Left lung (tissue), 4 donors: ENCODE measurements at regions not wholly inside any gene's neighbourhood (a gene's known extent, or its start where the extent isn't known, plus 50 kb on each side); places are given as distances from the start of the nearest gene placed in this dataset.
A peak's percentile ranks its signal among the peaks of the same experiment; 100 is the strongest.
"Not testable (repeated sequence)": the region's sequence is repeated elsewhere in the genome, so short reads cannot be mapped to it uniquely, and the experiment has no call there.

Experiments
- ATAC-seq: fragments of 200-7000 bp; cut with Tn5 transposase; one replicate; pipeline ENCODE4 v1.9.1; 2020; ENCODE audit warnings: moderate library complexity
- DNase-seq, 4 donors: peaks; one replicate each; pipeline ENCODE4 v3.0.0-alpha.2; 2013 to 2020
- H3K27ac ChIP-seq, 2 donors: fragments of 200-600 bp; sonication (generic) in 1 of 2; one replicate each; pipeline versions ENCODE4 v1.5.0 to v1.8.0; 2020 to 2021
- H3K27me3 ChIP-seq, 2 donors: fragments of 200-600 bp; sonication (generic) in 1 of 2; one replicate each; pipeline versions ENCODE4 v1.5.0 to v1.8.0; 2020 to 2021
- H3K36me3 ChIP-seq, 2 donors: fragments of 200-600 bp; sonication (generic) in 1 of 2; one replicate each; pipeline versions ENCODE4 v1.5.0 to v1.8.0; 2020 to 2021
- H3K4me1 ChIP-seq, 2 donors: fragments of 200-600 bp; one replicate each; pipeline ENCODE4 v1.8.0; 2021
- H3K4me3 ChIP-seq, 2 donors: fragments of 200-600 bp; sonication (generic) in 1 of 2; one replicate each; pipeline versions ENCODE4 v1.5.0 to v1.8.0; 2020 to 2021; ENCODE audit warnings: mild to moderate bottlenecking in 1 of 2
- H3K9me3 ChIP-seq, 2 donors: fragments of 200-600 bp; sonication (generic) in 1 of 2; one replicate each; pipeline versions ENCODE4 v1.5.0 to v1.8.0; 2020 to 2021
- intact Hi-C, 2 donors: fragments of 100-400 bp; cut with DNase I; formaldehyde crosslinking; loops; one replicate each; pipeline versions ENCODE4 v1.11.2 to v1.14.2; 2022
- TF ChIP-seq, protein P1 (sequence below), 2 donors: fragments of 200-600 bp; sonication (generic) in 1 of 2; IDR thresholded peaks; one replicate each; pipeline versions ENCODE4 v1.5.0 to v1.8.0; 2021; ENCODE audit warnings: antibody characterized with exemption in 2 of 2
- donor health status: DM: no; HTN: yes; CAD: no.
- donor health status: DM: no; HTN: no; CAD: no.

DNA sequence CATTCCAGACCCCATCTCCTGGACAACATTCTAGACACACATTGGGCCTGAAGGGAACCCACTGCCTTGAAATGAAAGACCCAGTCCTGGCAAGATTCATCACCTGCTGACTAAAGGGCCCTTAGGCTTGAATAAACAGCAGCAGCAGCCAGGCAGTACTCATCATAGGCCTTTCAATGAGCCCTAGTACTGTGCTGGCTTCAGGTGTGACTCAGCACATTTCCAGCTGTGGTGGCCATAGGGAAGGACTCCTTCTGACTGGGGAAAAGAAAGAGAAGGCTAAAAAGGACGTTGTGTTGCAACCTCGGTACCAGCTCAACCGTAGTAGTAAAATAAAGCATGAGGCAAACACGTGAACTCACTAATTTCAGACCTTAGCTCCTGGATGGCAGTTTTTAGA, 344.0 kb downstream of the ACTRT1 start:
- peak in 1 of 4 donors; percentile 38 for DNase-seq
- TF ChIP-seq, protein P1, sequence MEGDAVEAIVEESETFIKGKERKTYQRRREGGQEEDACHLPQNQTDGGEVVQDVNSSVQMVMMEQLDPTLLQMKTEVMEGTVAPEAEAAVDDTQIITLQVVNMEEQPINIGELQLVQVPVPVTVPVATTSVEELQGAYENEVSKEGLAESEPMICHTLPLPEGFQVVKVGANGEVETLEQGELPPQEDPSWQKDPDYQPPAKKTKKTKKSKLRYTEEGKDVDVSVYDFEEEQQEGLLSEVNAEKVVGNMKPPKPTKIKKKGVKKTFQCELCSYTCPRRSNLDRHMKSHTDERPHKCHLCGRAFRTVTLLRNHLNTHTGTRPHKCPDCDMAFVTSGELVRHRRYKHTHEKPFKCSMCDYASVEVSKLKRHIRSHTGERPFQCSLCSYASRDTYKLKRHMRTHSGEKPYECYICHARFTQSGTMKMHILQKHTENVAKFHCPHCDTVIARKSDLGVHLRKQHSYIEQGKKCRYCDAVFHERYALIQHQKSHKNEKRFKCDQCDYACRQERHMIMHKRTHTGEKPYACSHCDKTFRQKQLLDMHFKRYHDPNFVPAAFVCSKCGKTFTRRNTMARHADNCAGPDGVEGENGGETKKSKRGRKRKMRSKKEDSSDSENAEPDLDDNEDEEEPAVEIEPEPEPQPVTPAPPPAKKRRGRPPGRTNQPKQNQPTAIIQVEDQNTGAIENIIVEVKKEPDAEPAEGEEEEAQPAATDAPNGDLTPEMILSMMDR (IDR thresholded peaks at IDR 0.05), result no peak

DNA sequence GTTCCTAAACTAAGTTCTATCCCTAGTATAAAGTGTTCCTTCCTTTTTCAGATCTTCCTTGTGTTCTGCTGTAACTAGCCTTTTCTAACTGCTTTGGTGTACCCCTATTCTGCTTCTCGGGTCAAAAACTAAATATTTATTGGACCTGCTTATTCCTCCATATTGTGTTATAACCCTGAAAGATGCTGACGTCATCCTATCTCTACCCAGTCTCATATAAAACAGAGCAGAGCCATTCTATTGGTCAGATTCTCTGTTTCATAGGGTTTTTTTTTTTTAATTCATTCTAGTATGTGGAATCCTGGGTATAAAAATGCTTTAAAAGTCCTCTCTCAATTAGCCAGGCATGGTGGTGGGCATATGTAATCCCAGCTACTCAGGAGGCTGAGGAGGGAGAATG, 349.7 kb downstream of the ACTRT1 start:
- H3K36me3 ChIP-seq, result no peaks in the 10 kb centered on the region
- no peaks in the 10 kb centered on the region for H3K4me1 ChIP-seq
- no peak overlapping the region for H3K4me3 ChIP-seq
- H3K27ac ChIP-seq, result no peak overlapping the region
- ATAC-seq, result no peak
- no peaks in the 10 kb centered on the region for H3K27me3 ChIP-seq
- TF ChIP-seq, protein P1 (IDR thresholded peaks at IDR 0.05), result no peak
- no peak for DNase-seq
- intact Hi-C loops, result no loop called here
- H3K9me3 ChIP-seq, result no peaks in the 10 kb centered on the region

More for the DNA sequence above, 344.0 kb downstream of the ACTRT1 start:
- no peak overlapping the region for H3K4me3 ChIP-seq
- peak; percentile 88 for ATAC-seq
- intact Hi-C loops, result no loop called here
- no peak overlapping the region for H3K27ac ChIP-seq
- H3K36me3 ChIP-seq, result no peaks in the 10 kb centered on the region
- H3K4me1 ChIP-seq, result no peaks in the 10 kb centered on the region
- H3K9me3 ChIP-seq, result no peaks in the 10 kb centered on the region
- no peaks in the 10 kb centered on the region for H3K27me3 ChIP-seq

DNA sequence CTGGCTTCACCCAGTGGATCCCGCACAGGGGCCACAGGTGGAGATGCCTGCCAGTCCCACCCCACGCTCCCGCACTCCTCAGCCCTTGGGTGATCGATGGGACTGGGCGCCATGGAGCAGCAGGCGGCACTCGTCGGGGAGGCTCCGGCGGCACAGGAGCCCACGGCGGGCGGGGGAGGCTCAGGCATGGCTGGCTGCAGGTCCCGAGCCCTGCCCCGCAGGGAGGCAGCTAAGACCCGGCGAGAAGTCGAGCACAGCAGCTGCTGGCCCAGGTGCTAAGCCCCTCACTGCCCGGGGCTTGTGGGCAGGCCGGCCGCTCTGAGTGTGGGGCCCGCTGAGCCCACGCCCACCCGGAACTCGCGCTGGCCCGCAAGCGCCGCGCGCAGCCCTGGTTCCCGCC, 389.3 kb downstream of the ACTRT1 start:
- H3K27me3 ChIP-seq, H3K4me3 ChIP-seq, H3K27ac ChIP-seq, ATAC-seq, intact Hi-C loops, H3K4me1 ChIP-seq, H3K9me3 ChIP-seq, H3K36me3 ChIP-seq: not testable (repeated sequence)
- DNase-seq, result peak in 1 of 4 donors; percentile 39

DNA sequence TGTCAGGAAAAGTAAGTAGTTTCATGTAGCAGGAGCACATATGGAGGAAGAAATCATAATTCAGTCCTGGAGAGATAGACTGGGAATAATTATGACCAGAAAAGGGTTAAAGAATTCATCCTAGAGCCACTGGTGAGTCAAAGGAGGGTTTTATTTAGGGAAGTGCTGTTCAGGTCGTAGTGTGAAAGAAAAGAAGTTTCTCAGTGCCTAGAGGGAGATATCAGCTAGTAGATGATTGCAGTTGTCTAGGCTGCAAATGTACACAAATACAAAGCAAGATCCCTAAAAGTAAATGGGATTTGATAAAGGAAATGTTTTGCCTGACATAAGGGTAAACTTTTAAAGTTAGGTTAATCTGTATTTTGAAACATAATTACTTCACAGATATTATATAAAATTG, 403.2 kb downstream of the ACTRT1 start:
- ATAC-seq, result no peak
- TF ChIP-seq, protein P1 (IDR thresholded peaks at IDR 0.05), result no peak

DNA sequence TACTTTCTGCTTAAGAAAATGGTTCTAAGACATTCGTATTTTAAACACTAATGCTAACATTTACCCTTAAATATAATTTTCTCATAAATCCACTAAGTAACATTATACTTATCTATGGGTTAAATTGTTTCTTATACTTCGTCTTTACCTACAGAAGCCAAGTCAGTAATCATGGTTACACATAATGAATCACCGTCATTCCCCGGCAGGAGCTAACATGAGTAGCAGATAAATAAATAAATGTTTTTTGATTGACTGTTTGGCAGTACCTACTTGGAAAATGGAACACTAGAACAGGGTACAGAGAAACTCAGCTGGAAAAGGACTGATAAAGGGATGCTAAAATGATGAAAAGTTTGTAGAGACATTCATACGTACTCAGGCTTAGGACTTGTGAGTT, 430.4 kb downstream of the ACTRT1 start:
- no peak overlapping the region for H3K4me3 ChIP-seq
- peaks cover 0 to 2% of the 10 kb centered on the region in 2 donors for H3K9me3 ChIP-seq
- no peaks in the 10 kb centered on the region for H3K4me1 ChIP-seq
- H3K27ac ChIP-seq, result no peak overlapping the region
- TF ChIP-seq, protein P1 (IDR thresholded peaks at IDR 0.05), result no peak
- ATAC-seq, result no peak
- intact Hi-C loops, result no loop called here
- DNase-seq, result no peak
- H3K27me3 ChIP-seq, result no peaks in the 10 kb centered on the region
- H3K36me3 ChIP-seq, result no peaks in the 10 kb centered on the region

More for the DNA sequence above, 403.2 kb downstream of the ACTRT1 start:
- H3K27me3 ChIP-seq, result no peaks in the 10 kb centered on the region
- DNase-seq, result no peak
- no peaks in the 10 kb centered on the region for H3K4me1 ChIP-seq
- H3K27ac ChIP-seq, result no peak overlapping the region
- H3K9me3 ChIP-seq, result no peaks in the 10 kb centered on the region
- H3K36me3 ChIP-seq, result no peaks in the 10 kb centered on the region
- intact Hi-C loops, result no loop called here
- H3K4me3 ChIP-seq, result no peak overlapping the region

DNA sequence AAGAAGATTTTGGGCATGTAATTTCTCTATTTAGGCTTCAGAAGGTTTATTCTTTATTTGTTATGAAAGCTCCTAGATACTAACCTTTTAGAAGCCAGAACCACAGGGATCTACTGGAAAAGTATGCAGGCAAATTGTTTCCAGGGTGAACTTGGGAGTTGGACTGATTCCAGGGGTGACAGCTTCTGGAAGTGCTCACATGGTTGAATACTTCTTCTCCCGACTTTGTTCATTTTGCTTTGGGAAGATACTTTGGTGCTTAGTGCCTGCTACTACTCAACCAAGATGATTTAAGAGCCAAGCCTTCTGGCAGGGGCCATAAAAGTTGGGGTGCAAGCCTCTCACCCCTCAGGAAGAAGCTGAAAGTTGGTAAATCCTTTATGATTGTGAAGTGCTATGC, 445.6 kb downstream of the ACTRT1 start:
- no peak overlapping the region for H3K27ac ChIP-seq
- no peaks in the 10 kb centered on the region for H3K9me3 ChIP-seq
- no peaks in the 10 kb centered on the region for H3K27me3 ChIP-seq
- no peak for ATAC-seq
- no peaks in the 10 kb centered on the region for H3K36me3 ChIP-seq
- intact Hi-C loops, result no loop called here
- no peak for DNase-seq
- H3K4me1 ChIP-seq, result no peaks in the 10 kb centered on the region
- TF ChIP-seq, protein P1 (IDR thresholded peaks at IDR 0.05), result no peak
- H3K4me3 ChIP-seq, result no peak overlapping the region
